IMR-90 (cell line): ENCODE measurements at regions not wholly inside any gene's neighbourhood (a gene's known extent, or its start where the extent isn't known, plus 50 kb on each side); places are given as distances from the start of the nearest gene placed in this dataset.

ENCODE experiments used
- ATAC-seq: fragments of 200-7000 bp; cut with Tn5 transposase; 2 replicates; pipeline ENCODE4 v1.9.1; 2020; ENCODE audit warnings: low read depth, mild to moderate bottlenecking, moderate library complexity
- BruUV-seq: library from RNA; stranded (reverse); fragments of 400-500 nt; replicated peaks from 2 replicates; lab custom pipeline; 2021; lab: Mats Ljungman, UMichigan
- CTCF ChIA-PET: fragments of 300-600 bp; formaldehyde crosslinking; extraction: SDS; loops from one replicate; lab custom pipeline; 2021; ENCODE audit warnings: antibody characterized with exemption; lab: Yijun Ruan, JAX
- POLR2A ChIA-PET: fragments of 300-600 bp; sonication (Branson Sonifier 250); formaldehyde crosslinking; loops from one replicate; lab custom pipeline; 2022; ENCODE audit warnings: antibody characterized with exemption; ENCODE audit not compliant: unreplicated experiment; lab: Charles Lee
- DNase-seq: peaks from one replicate; pipeline ENCODE4 v3.0.0; 2013
- H2AFZ ChIP-seq: replicated peaks from 2 replicates; pipeline ENCODE3; 2013; ENCODE audit warnings: low read length, mild to moderate bottlenecking; ENCODE audit not compliant: poor library complexity
- H2AK5ac ChIP-seq: 2 replicates; pipeline ENCODE4 v1.6.1; 2013; ENCODE audit warnings: low read depth, low read length, inconsistent platforms
- H2AK9ac ChIP-seq: replicated peaks from 2 replicates; pipeline ENCODE3; 2013; ENCODE audit warnings: mild to moderate bottlenecking, low read depth, low read length, moderate library complexity; ENCODE audit not compliant: poor library complexity
- H2BK120ac ChIP-seq: 2 replicates; pipeline ENCODE4 v1.6.1; 2013; ENCODE audit warnings: low read depth, low read length, inconsistent platforms
- H2BK15ac ChIP-seq: 3 replicates; pipeline ENCODE4 v1.6.1; 2013; ENCODE audit warnings: low read depth, low read length, inconsistent platforms
- H2BK20ac ChIP-seq: 2 replicates; pipeline ENCODE4 v1.6.1; 2013; ENCODE audit warnings: low read depth, mild to moderate bottlenecking, inconsistent platforms, low read length, moderate library complexity
- H2BK5ac ChIP-seq: 2 replicates; pipeline ENCODE4 v1.6.1; 2013; ENCODE audit warnings: mild to moderate bottlenecking, low read depth, low read length, inconsistent platforms; ENCODE audit not compliant: poor library complexity, severe bottlenecking
- H3K14ac ChIP-seq: replicated peaks from 2 replicates; pipeline ENCODE4 v1.6.1; 2013; ENCODE audit warnings: low read depth, low read length, inconsistent platforms
- H3K18ac ChIP-seq: 2 replicates; pipeline ENCODE4 v1.6.1; 2013; ENCODE audit warnings: low read depth, low read length, control low read depth
- H3K23ac ChIP-seq: 2 replicates; pipeline ENCODE4 v1.6.1; 2013; ENCODE audit warnings: low read depth, low read length, inconsistent platforms
- H3K27ac ChIP-seq: 2 replicates; pipeline ENCODE4 v1.5.1; 2013; ENCODE audit warnings: mild to moderate bottlenecking, control low read depth, low read length; ENCODE audit not compliant: insufficient read depth
- H3K27me3 ChIP-seq: 2 replicates; pipeline ENCODE4 v1.6.1; 2013; ENCODE audit warnings: low read length; ENCODE audit not compliant: control insufficient read depth, insufficient read depth
- H3K36me3 ChIP-seq: 2 replicates; pipeline ENCODE4 v1.6.1; 2013; ENCODE audit warnings: low read length, mixed read lengths; ENCODE audit not compliant: control insufficient read depth, insufficient read depth
- H3K4ac ChIP-seq: 2 replicates; pipeline ENCODE4 v1.6.1; 2013; ENCODE audit warnings: low read depth, low read length, inconsistent platforms
- H3K4me1 ChIP-seq: 2 replicates; pipeline ENCODE4 v1.6.1; 2013; ENCODE audit warnings: low read length, mixed read lengths; ENCODE audit not compliant: control insufficient read depth, insufficient read depth
- H3K4me2 ChIP-seq: 2 replicates; pipeline ENCODE4 v1.6.1; 2013; ENCODE audit warnings: low read depth, mild to moderate bottlenecking, control low read depth, low read length, moderate library complexity
- H3K4me3 ChIP-seq: 2 replicates; pipeline ENCODE4 v1.5.1; 2013; ENCODE audit warnings: low read depth, mild to moderate bottlenecking, control low read depth, low read length, moderate library complexity; ENCODE audit not compliant: insufficient read depth
- H3K56ac ChIP-seq: 2 replicates; pipeline ENCODE4 v1.6.1; 2013; ENCODE audit warnings: low read length, inconsistent platforms; ENCODE audit not compliant: insufficient read depth; ENCODE audit errors: extremely low read depth
- H3K79me1 ChIP-seq, 2 experiments: 2 replicates each; pipeline ENCODE4 v1.6.1; 2013; ENCODE audit warnings: low read length in 2 of 2, inconsistent platforms in 1 of 2, low read depth in 1 of 2
- H3K9ac ChIP-seq: 2 replicates; pipeline ENCODE4 v1.6.1; 2013; ENCODE audit warnings: low read depth, low read length, control low read depth
- H3K9me1 ChIP-seq: 2 replicates; pipeline ENCODE4 v1.6.1; 2013; ENCODE audit warnings: low read length, inconsistent platforms; ENCODE audit not compliant: insufficient read depth
- H3K9me3 ChIP-seq: 2 replicates; pipeline ENCODE4 v1.6.1; 2013; ENCODE audit warnings: low read length; ENCODE audit not compliant: control insufficient read depth, insufficient read depth
- H4K20me1 ChIP-seq: 2 replicates; pipeline ENCODE4 v1.6.1; 2013; ENCODE audit warnings: low read length, inconsistent platforms; ENCODE audit not compliant: insufficient read depth
- H4K5ac ChIP-seq: 2 replicates; pipeline ENCODE4 v1.6.1; 2013; ENCODE audit warnings: mild to moderate bottlenecking, low read depth, low read length, control low read depth
- H4K8ac ChIP-seq, 2 experiments: 2 replicates each; pipeline ENCODE4 v1.6.1; 2013; ENCODE audit warnings: low read depth in 2 of 2, low read length in 2 of 2, control low read depth in 1 of 2, inconsistent platforms in 1 of 2
- H4K91ac ChIP-seq: 2 replicates; pipeline ENCODE4 v1.6.1; 2013; ENCODE audit warnings: low read depth, low read length, inconsistent platforms; ENCODE audit not compliant: insufficient read depth
- BHLHE40 ChIP-seq: fragments of 150-350 bp; IDR thresholded peaks from 2 replicates; pipeline ENCODE4 v1.6.1; 2016; ENCODE audit warnings: mild to moderate bottlenecking, low read depth, low read length
- CHD1 ChIP-seq: IDR thresholded peaks from 2 replicates; pipeline ENCODE4 v1.6.1; 2012; ENCODE audit warnings: low read depth, low read length, improper control_type of control experiment
- FOS ChIP-seq: fragments of 150-350 bp; IDR thresholded peaks from 2 replicates; pipeline ENCODE4 v1.6.1; 2016; ENCODE audit warnings: low read depth, low read length
- MAZ ChIP-seq: IDR thresholded peaks from 2 replicates; pipeline ENCODE4 v1.6.1; 2012; ENCODE audit warnings: low read depth, mild to moderate bottlenecking, low read length, improper control_type of control experiment, moderate library complexity, borderline replicate concordance
- MXI1 ChIP-seq: IDR thresholded peaks from 2 replicates; pipeline ENCODE4 v1.6.1; 2012; ENCODE audit warnings: low read depth, mild to moderate bottlenecking, low read length, moderate library complexity, borderline replicate concordance
- NFE2L2 ChIP-seq: fragments of 150-350 bp; IDR thresholded peaks from 2 replicates; pipeline ENCODE4 v1.6.1; 2016; ENCODE audit warnings: low read depth, mild to moderate bottlenecking, low read length
- POLR2A ChIP-seq: IDR thresholded peaks from 2 replicates; pipeline ENCODE4 v1.6.1; 2012; ENCODE audit warnings: mild to moderate bottlenecking, low read depth, low read length
- RCOR1 ChIP-seq: IDR thresholded peaks from 2 replicates; pipeline ENCODE4 v1.6.1; 2012; ENCODE audit warnings: mild to moderate bottlenecking, low read length, improper control_type of control experiment; ENCODE audit not compliant: insufficient replicate concordance
- RFX5 ChIP-seq: IDR thresholded peaks from 2 replicates; pipeline ENCODE4 v1.8.0; 2012; ENCODE audit warnings: low read depth, mild to moderate bottlenecking, low read length, moderate library complexity
- WGBS, 2 experiments: methylation state at CpG; one replicate each; pipeline versions ENCODE4 v1.1.5 to v1.1.7; 2013; ENCODE audit warnings: missing lambda C conversion rate in 2 of 2; ENCODE audit not compliant: insufficient read length in 1 of 2; ENCODE audit errors: extremely low coverage in 2 of 2; 5-methylcytosine and 5-hydroxymethylcytosine counted together
- dilution Hi-C: fragments of 300-500 bp; cut with HindIII; formaldehyde crosslinking; loops from one replicate; pipeline ENCODE4 v1.14.3; 2018; ENCODE audit warnings: low sequenced_read_pairs; ENCODE audit not compliant: unreplicated experiment
- in situ Hi-C: fragments of 300-500 bp; cut with MboI; formaldehyde crosslinking; loops from 3 replicates; pipeline ENCODE4 v1.14.3; 2019; ENCODE audit warnings: low sequenced_read_pairs, inconsistent platforms, mixed read lengths
- intact Hi-C: fragments of 100-400 bp; cut with micrococcal nuclease; formaldehyde crosslinking; loops from 2 replicates; pipeline ENCODE4 v1.10.0; 2022
- TF ChIP-seq, protein P1 (sequence below): fragments of 150-350 bp; IDR thresholded peaks from 2 replicates; pipeline ENCODE4 v1.6.1; 2017; ENCODE audit warnings: mild to moderate bottlenecking, antibody characterized with exemption, low read length, low read depth
- TF ChIP-seq, protein P2 (sequence below): fragments of 150-350 bp; IDR thresholded peaks from 2 replicates; pipeline ENCODE4 v1.6.1; 2016; ENCODE audit warnings: low read depth, mild to moderate bottlenecking, low read length, moderate library complexity, borderline replicate concordance

DNA sequence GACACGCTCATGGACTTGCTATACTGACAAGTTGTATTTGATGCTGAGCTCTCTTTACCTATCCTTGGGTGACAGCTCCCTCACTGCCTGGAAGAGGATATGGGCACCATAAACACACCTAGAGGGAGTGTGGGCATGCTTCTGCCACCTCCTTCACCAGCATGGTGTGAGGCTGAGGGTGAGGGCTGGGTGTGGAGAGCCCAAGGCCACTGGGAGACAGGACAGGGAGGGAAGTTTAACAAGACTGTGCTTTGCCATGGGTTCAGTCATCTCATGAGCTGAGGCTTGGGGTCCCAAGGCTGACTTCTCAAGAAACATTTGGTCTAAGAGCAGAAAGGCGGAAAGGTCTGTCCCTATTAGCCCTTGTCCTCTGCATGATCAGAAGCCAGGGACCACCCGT is 93.6 kb upstream of the ANKRD55 start:
- TF ChIP-seq MXI1 = no peak
- TF ChIP-seq RFX5 = no peak
- TF ChIP-seq MAZ = no peak
- no peak for TF ChIP-seq POLR2A
- TF ChIP-seq CHD1 = no peak
- TF ChIP-seq, protein P1, sequence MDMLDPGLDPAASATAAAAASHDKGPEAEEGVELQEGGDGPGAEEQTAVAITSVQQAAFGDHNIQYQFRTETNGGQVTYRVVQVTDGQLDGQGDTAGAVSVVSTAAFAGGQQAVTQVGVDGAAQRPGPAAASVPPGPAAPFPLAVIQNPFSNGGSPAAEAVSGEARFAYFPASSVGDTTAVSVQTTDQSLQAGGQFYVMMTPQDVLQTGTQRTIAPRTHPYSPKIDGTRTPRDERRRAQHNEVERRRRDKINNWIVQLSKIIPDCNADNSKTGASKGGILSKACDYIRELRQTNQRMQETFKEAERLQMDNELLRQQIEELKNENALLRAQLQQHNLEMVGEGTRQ = no peak
- TF ChIP-seq NFE2L2 = no peak
- TF ChIP-seq RCOR1 = no peak
- TF ChIP-seq, protein P2, sequence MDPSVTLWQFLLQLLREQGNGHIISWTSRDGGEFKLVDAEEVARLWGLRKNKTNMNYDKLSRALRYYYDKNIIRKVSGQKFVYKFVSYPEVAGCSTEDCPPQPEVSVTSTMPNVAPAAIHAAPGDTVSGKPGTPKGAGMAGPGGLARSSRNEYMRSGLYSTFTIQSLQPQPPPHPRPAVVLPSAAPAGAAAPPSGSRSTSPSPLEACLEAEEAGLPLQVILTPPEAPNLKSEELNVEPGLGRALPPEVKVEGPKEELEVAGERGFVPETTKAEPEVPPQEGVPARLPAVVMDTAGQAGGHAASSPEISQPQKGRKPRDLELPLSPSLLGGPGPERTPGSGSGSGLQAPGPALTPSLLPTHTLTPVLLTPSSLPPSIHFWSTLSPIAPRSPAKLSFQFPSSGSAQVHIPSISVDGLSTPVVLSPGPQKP = no peak
- no peak for TF ChIP-seq BHLHE40
- TF ChIP-seq FOS = no peak
- peak overlapping the region; percentile 66 for H3K4ac ChIP-seq
- dilution Hi-C loops = no loop called here
- H3K4me2 ChIP-seq = no peak overlapping the region
- H2BK20ac ChIP-seq = peak overlapping the region; percentile 41
- peaks cover 8% of the 10 kb centered on the region for H3K9me1 ChIP-seq
- intact Hi-C loops = no loop called here
- no peaks in the 10 kb centered on the region for H3K9me3 ChIP-seq
- no peak overlapping the region for H3K4me3 ChIP-seq
- in situ Hi-C loops = no loop called here
- no peaks in the 10 kb centered on the region for H3K27me3 ChIP-seq
- H2BK15ac ChIP-seq = peak overlapping the region; percentile 74; the same call in 1 of the 3 replicates
- POLR2A ChIA-PET = no interaction called here
- H4K91ac ChIP-seq = peak overlapping the region; percentile 68; the same call in 1 of the 2 replicates
- no TSS peak for BruUV-seq
- H3K27ac ChIP-seq = no peak overlapping the region
- H3K9ac ChIP-seq = no peak overlapping the region
- H3K36me3 ChIP-seq = no peaks in the 10 kb centered on the region
- H3K4me1 ChIP-seq = peaks cover 3% of the 10 kb centered on the region
- H2AK9ac ChIP-seq = no peak overlapping the region
- peak overlapping the region; percentile 7 for H2AFZ ChIP-seq
- H4K8ac ChIP-seq = no peak overlapping the region; a peak in 1 of 4 replicates
- ATAC-seq (no peak), DNase-seq (no peak)
- no peak overlapping the region; the same call in 1 of the 2 replicates for H4K5ac ChIP-seq
- WGBS, 2 experiments = no CpG with 5 or more reads among the region's 3 CpGs
- H3K23ac ChIP-seq = no peak overlapping the region
- H3K79me1 ChIP-seq = no peaks in the 10 kb centered on the region
- no peak overlapping the region for H2BK5ac ChIP-seq
- H2BK120ac ChIP-seq = peak overlapping the region; percentile 58
- no peaks in the 10 kb centered on the region for H4K20me1 ChIP-seq
- H2AK5ac ChIP-seq = peak overlapping the region; percentile 56; the same call in 1 of the 2 replicates
- no peak overlapping the region for H3K14ac ChIP-seq
- CTCF ChIA-PET = no interaction called here
- H3K18ac ChIP-seq = peak overlapping the region; percentile 72
- H3K56ac ChIP-seq = no peak overlapping the region
